Mammary epithelial cell (primary cell): ENCODE measurements at regions not wholly inside any gene's neighbourhood (a gene's known extent, or its start where the extent isn't known, plus 50 kb on each side); places are given as distances from the start of the nearest gene placed in this dataset.

ENCODE experiments used
- EZH2 ChIP-seq: IDR thresholded peaks from 2 replicates; pipeline ENCODE4 v1.6.1; 2012; ENCODE audit warnings: low read length, inconsistent platforms, borderline replicate concordance
- TF ChIP-seq, protein P1 (sequence below), 2 donors: IDR thresholded peaks in 1 of 2; conservative IDR thresholded peaks in 1 of 2; 2 replicates each; pipeline ENCODE4 v1.5.1; 2011 to 2012; ENCODE audit warnings: inconsistent platforms in 2 of 2, low read length in 2 of 2, mild to moderate bottlenecking in 2 of 2, control low read depth in 1 of 2, low read depth in 1 of 2; ENCODE audit not compliant: insufficient read depth in 1 of 2; ENCODE audit errors: extremely low read depth in 1 of 2

DNA sequence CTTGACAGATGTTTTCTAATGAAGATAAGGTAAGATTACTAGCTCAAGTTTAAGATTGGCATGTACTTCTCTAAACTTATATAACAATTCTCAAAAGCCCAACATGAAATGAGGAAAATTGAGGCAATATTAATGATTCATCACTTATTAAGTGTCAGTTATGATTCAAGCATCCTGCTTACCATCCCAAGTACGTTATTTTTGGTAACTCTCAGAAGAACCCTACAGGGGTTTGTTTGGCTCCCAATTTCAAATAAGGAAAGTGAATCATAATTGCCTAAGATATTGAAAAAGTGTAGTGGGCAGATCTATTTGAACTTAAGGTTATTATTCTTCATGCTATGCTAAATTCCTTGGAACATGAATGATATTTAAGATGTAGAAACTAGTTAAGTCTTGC, 387.9 kb upstream of the TENM3 start:
- TF ChIP-seq, protein P1, sequence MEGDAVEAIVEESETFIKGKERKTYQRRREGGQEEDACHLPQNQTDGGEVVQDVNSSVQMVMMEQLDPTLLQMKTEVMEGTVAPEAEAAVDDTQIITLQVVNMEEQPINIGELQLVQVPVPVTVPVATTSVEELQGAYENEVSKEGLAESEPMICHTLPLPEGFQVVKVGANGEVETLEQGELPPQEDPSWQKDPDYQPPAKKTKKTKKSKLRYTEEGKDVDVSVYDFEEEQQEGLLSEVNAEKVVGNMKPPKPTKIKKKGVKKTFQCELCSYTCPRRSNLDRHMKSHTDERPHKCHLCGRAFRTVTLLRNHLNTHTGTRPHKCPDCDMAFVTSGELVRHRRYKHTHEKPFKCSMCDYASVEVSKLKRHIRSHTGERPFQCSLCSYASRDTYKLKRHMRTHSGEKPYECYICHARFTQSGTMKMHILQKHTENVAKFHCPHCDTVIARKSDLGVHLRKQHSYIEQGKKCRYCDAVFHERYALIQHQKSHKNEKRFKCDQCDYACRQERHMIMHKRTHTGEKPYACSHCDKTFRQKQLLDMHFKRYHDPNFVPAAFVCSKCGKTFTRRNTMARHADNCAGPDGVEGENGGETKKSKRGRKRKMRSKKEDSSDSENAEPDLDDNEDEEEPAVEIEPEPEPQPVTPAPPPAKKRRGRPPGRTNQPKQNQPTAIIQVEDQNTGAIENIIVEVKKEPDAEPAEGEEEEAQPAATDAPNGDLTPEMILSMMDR (conservative IDR thresholded peaks at IDR 0.05 in 1 of 2, IDR thresholded peaks at IDR 0.05 in 1 of 2; ENCODE audit: extremely low read depth in 1 of 2, insufficient read depth in 1 of 2, low read depth in 1 of 2, low read length in 2 of 2): no peak
- no peak for TF ChIP-seq EZH2
